Keratinocyte (primary cell): ENCODE measurements at regions not wholly inside any gene's neighbourhood (a gene's known extent, or its start where the extent isn't known, plus 50 kb on each side); places are given as distances from the start of the nearest gene placed in this dataset.

Experiments
- CTCF ChIP-seq, 3 experiments: IDR thresholded peaks in 1 of 3; conservative IDR thresholded peaks in 1 of 3; optimal IDR thresholded peaks in 1 of 3; 2 replicates in 2 of 3; 3 replicates in 1 of 3; pipeline versions ENCODE3 to v1.5.1; 2011; ENCODE audit warnings: low read length in 3 of 3, mild to moderate bottlenecking in 3 of 3, moderate library complexity in 2 of 3, control low read depth in 1 of 3, inconsistent platforms in 1 of 3; ENCODE audit not compliant: insufficient read depth in 2 of 3; ENCODE audit errors: extremely low read depth in 1 of 3
- EZH2 ChIP-seq: IDR thresholded peaks from one replicate; pipeline ENCODE4 v1.6.1; 2012; ENCODE audit warnings: inconsistent platforms, mild to moderate bottlenecking, low read length, moderate library complexity

GRCh38 chr22:47299863-47300697 lies 537.6 kb downstream of the TBC1D22A start:
- TF ChIP-seq CTCF (optimal IDR thresholded peaks at IDR 0.05 in 1 of 3, IDR thresholded peaks at IDR 0.05 in 1 of 3, conservative IDR thresholded peaks at IDR 0.05 in 1 of 3; ENCODE audit: extremely low read depth in 1 of 3, insufficient read depth in 2 of 3, low read length in 3 of 3), result no peak
- TF ChIP-seq EZH2, result no peak
